ENCODE measurements at regions not wholly inside any gene's neighbourhood (a gene's known extent, or its start where the extent isn't known, plus 50 kb on each side); places are given as distances from the start of the nearest gene placed in this dataset.

DNA sequence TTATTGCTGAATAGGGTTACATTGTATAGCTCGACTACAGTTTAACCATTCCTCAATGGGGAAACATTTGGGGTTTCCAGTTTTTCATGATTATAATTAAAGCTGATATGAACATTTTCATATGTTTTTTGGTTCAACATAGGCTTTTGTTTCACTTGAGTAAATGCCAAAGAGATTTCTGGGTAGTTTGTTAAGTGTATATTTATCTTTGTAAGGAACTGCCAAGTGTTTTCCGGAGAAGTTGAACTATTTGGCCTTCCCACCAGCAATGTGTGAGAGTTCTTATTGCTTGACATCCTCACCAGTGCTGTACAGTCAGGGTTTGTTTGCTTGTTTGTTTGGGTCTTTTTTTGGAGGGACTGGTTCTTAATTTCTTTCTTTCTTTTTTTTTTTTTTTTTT, 83.7 kb upstream of the RALY start:
- TF ChIP-seq, protein P1, sequence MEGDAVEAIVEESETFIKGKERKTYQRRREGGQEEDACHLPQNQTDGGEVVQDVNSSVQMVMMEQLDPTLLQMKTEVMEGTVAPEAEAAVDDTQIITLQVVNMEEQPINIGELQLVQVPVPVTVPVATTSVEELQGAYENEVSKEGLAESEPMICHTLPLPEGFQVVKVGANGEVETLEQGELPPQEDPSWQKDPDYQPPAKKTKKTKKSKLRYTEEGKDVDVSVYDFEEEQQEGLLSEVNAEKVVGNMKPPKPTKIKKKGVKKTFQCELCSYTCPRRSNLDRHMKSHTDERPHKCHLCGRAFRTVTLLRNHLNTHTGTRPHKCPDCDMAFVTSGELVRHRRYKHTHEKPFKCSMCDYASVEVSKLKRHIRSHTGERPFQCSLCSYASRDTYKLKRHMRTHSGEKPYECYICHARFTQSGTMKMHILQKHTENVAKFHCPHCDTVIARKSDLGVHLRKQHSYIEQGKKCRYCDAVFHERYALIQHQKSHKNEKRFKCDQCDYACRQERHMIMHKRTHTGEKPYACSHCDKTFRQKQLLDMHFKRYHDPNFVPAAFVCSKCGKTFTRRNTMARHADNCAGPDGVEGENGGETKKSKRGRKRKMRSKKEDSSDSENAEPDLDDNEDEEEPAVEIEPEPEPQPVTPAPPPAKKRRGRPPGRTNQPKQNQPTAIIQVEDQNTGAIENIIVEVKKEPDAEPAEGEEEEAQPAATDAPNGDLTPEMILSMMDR (IDR thresholded peaks at IDR 0.05; ENCODE audit: control extremely low read depth in 1 of 3, insufficient read depth in 1 of 3, low read depth in 1 of 3, low read length in 3 of 3): no peak
- TF ChIP-seq RAD21 (IDR thresholded peaks at IDR 0.05 in 1 of 2, conservative IDR thresholded peaks at IDR 0.05 in 1 of 2; ENCODE audit: low read depth in 2 of 2, low read length in 2 of 2) (no peak), GABPA (IDR thresholded peaks at IDR 0.05; ENCODE audit: borderline replicate concordance, insufficient read depth, low read length) (no peak)
- TF ChIP-seq, protein P2, sequence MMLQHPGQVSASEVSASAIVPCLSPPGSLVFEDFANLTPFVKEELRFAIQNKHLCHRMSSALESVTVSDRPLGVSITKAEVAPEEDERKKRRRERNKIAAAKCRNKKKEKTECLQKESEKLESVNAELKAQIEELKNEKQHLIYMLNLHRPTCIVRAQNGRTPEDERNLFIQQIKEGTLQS (IDR thresholded peaks at IDR 0.05; ENCODE audit: insufficient read depth, low read depth, low read length): no peak

Data from H1 (cell line).